HFFc6 (cell line): ENCODE measurements at regions not wholly inside any gene's neighbourhood (a gene's known extent, or its start where the extent isn't known, plus 50 kb on each side); places are given as distances from the start of the nearest gene placed in this dataset.

Experiments
- DNase-seq: peaks from one replicate; pipeline ENCODE4 v3.0.0-alpha.2; 2018
- H3K27ac Mint-ChIP-seq: 2 replicates; pipeline ENCODE4 v1.8.0; 2020; ENCODE audit warnings: mild to moderate bottlenecking, mixed read lengths
- H3K27me3 Mint-ChIP-seq: 2 replicates; pipeline ENCODE4 v1.8.0; 2021; ENCODE audit warnings: mild to moderate bottlenecking, moderate library complexity, mixed read lengths; ENCODE audit not compliant: insufficient read depth
- H3K36me3 Mint-ChIP-seq: 2 replicates; pipeline ENCODE4 v1.8.0; 2021; ENCODE audit warnings: low read depth, mixed read lengths
- H3K4me1 Mint-ChIP-seq: 2 replicates; pipeline ENCODE4 v1.8.0; 2020; ENCODE audit warnings: low read depth, mixed read lengths
- H3K4me3 Mint-ChIP-seq: 2 replicates; pipeline ENCODE4 v1.8.0; 2020; ENCODE audit warnings: mild to moderate bottlenecking, moderate library complexity, mixed read lengths
- H3K9me3 Mint-ChIP-seq: 2 replicates; pipeline ENCODE4 v1.8.0; 2020; ENCODE audit warnings: mild to moderate bottlenecking, mixed read lengths
- CTCF ChIP-seq: fragments of 200-600 bp; sonication (generic); IDR thresholded peaks from 2 replicates; pipeline ENCODE4 v1.5.0; 2021; ENCODE audit warnings: antibody characterized with exemption, mild to moderate bottlenecking

- no peak for DNase-seq
- Mint-ChIP-seq H3K36me3 (no peaks in the 10 kb centered on the region), H3K4me3 (no peak overlapping the region), H3K4me1 (no peaks in the 10 kb centered on the region), H3K27me3 (no peaks in the 10 kb centered on the region), H3K27ac (no peak overlapping the region), H3K9me3 (no peaks in the 10 kb centered on the region)
- no peak for TF ChIP-seq CTCF
Observed at GRCh38 chr11:106507645-106508306, 430.3 kb downstream of the AASDHPPT start.

- DNase-seq, result no peak
- no peak overlapping the region for H3K27ac Mint-ChIP-seq
- H3K36me3 Mint-ChIP-seq, result no peaks in the 10 kb centered on the region
Observed at GRCh38 chr11:106514706-106515105, 437.2 kb downstream of the AASDHPPT start.

GRCh38 chr11:106517426-106517825 lies 440.0 kb downstream of the AASDHPPT start:
- no peaks in the 10 kb centered on the region for H3K9me3 Mint-ChIP-seq
- H3K27me3 Mint-ChIP-seq, result peaks cover 3% of the 10 kb centered on the region
- no peak overlapping the region for H3K27ac Mint-ChIP-seq
- no peaks in the 10 kb centered on the region for H3K36me3 Mint-ChIP-seq
- DNase-seq, result no peak
- H3K4me3 Mint-ChIP-seq, result no peak overlapping the region
- no peak for TF ChIP-seq CTCF
- no peaks in the 10 kb centered on the region for H3K4me1 Mint-ChIP-seq

More at GRCh38 chr11:106514706-106515105, 437.2 kb downstream of the AASDHPPT start:
- H3K9me3 Mint-ChIP-seq, result no peaks in the 10 kb centered on the region
- H3K4me1 Mint-ChIP-seq, result no peaks in the 10 kb centered on the region
- peaks cover 2% of the 10 kb centered on the region for H3K27me3 Mint-ChIP-seq
- TF ChIP-seq CTCF, result no peak
- no peak overlapping the region for H3K4me3 Mint-ChIP-seq

- no peak for TF ChIP-seq CTCF
- DNase-seq, result no peak
- no peak overlapping the region for H3K27ac Mint-ChIP-seq
- H3K36me3 Mint-ChIP-seq, result no peaks in the 10 kb centered on the region
- no peaks in the 10 kb centered on the region for H3K9me3 Mint-ChIP-seq
- peaks cover 3% of the 10 kb centered on the region for H3K27me3 Mint-ChIP-seq
- H3K4me3 Mint-ChIP-seq, result no peak overlapping the region
- no peaks in the 10 kb centered on the region for H3K4me1 Mint-ChIP-seq
Observed at GRCh38 chr11:106520146-106520912, 442.9 kb downstream of the AASDHPPT start.

GRCh38 chr11:106520920-106521319 lies 443.5 kb downstream of the AASDHPPT start:
- no peak for TF ChIP-seq CTCF
- Mint-ChIP-seq H3K36me3 (no peaks in the 10 kb centered on the region), H3K27me3 (peaks cover 3% of the 10 kb centered on the region)

More at GRCh38 chr11:106520920-106521319, 443.5 kb downstream of the AASDHPPT start:
- Mint-ChIP-seq H3K9me3 (no peaks in the 10 kb centered on the region), H3K4me3 (no peak overlapping the region), H3K4me1 (no peaks in the 10 kb centered on the region), H3K27ac (no peak overlapping the region)
- DNase-seq, result no peak
